ENCODE measurements at regions not wholly inside any gene's neighbourhood (a gene's known extent, or its start where the extent isn't known, plus 50 kb on each side); places are given as distances from the start of the nearest gene placed in this dataset.

GRCh38 chr18:38491195-38491594 lies 925.6 kb upstream of the CELF4 start:
- TF ChIP-seq CTCF (IDR thresholded peaks at IDR 0.05) (no peak), POLR2A (IDR thresholded peaks at IDR 0.05) (no peak)

Measured in Peyer's patch (tissue), 4 donors.